A549 (cell line): ENCODE measurements at regions not wholly inside any gene's neighbourhood (a gene's known extent, or its start where the extent isn't known, plus 50 kb on each side); places are given as distances from the start of the nearest gene placed in this dataset.

Source experiments
- ATAC-seq, 2 experiments: fragments of 200-7000 bp in 1 of 2; fragments of >200 bp in 1 of 2; cut with Nextera tagmentation in 1 of 2; cut with Tn5 transposase in 1 of 2; 3 replicates each; pipeline versions ENCODE4 v1.8.0 to v1.9.1; 2018 to 2020; ENCODE audit warnings: mild to moderate bottlenecking in 1 of 2, moderate library complexity in 1 of 2
- CTCF ChIA-PET: fragments of 300-600 bp; sonication (Branson Sonifier 250); formaldehyde crosslinking; extraction: SDS; loops from one replicate; lab custom pipeline; 2021; ENCODE audit warnings: antibody characterized with exemption, inconsistent platforms; lab: Yijun Ruan, JAX
- POLR2A ChIA-PET: fragments of 350-600 bp; formaldehyde crosslinking; extraction: SDS; loops from one replicate; lab custom pipeline; 2021; ENCODE audit warnings: antibody characterized with exemption, inconsistent platforms; lab: Yijun Ruan, JAX
- DNase-seq, 2 experiments: peaks; one replicate each; pipeline versions ENCODE4 v3.0.0 to v3.0.0-alpha.2; 2011 to 2016; ENCODE audit warnings: low read depth in 1 of 2, low spot score in 1 of 2
- FAIRE-seq: peaks from 2 replicates; lab custom pipeline; 2011; peaks lifted over from hg19 to GRCh38; lab: Jason Lieb, UNC
- H3K27ac ChIP-seq, 2 experiments: fragments of >200 bp; sonication (Bioruptor Twin); formaldehyde crosslinking; 3 replicates each; pipeline ENCODE4 v1.5.1; 2016 to 2017
- H3K4me1 ChIP-seq: fragments of >200 bp; sonication (Bioruptor Twin); formaldehyde crosslinking; 3 replicates; pipeline ENCODE4 v1.6.1; 2016
- H3K4me2 ChIP-seq: fragments of >200 bp; sonication (Bioruptor Twin); formaldehyde crosslinking; 3 replicates; pipeline ENCODE4 v1.6.1; 2016
- H3K4me3 ChIP-seq: fragments of >200 bp; sonication (Bioruptor Twin); formaldehyde crosslinking; 3 replicates; pipeline ENCODE4 v1.5.1; 2016
- H3K9me3 ChIP-seq: fragments of >200 bp; sonication (Bioruptor Twin); formaldehyde crosslinking; 3 replicates; pipeline ENCODE4 v1.6.1; 2016
- CBX2 ChIP-seq: fragments of 200-600 bp; sonication (generic); IDR thresholded peaks from 2 replicates; pipeline ENCODE4 v1.6.1; 2016; ENCODE audit warnings: low read depth, mild to moderate bottlenecking, borderline replicate concordance
- CBX8 ChIP-seq: fragments of 200-600 bp; sonication (generic); IDR thresholded peaks from 2 replicates; pipeline ENCODE4 v1.6.1; 2016
- CEBPB ChIP-seq, 2 experiments: fragments of >200 bp in 1 of 2; sonication (Bioruptor Twin) in 1 of 2; formaldehyde crosslinking in 1 of 2; IDR thresholded peaks; 2 replicates each; pipeline ENCODE4 v1.6.1; 2012 to 2016
- CHD2 ChIP-seq: fragments of 150-350 bp; IDR thresholded peaks from 2 replicates; pipeline ENCODE4 v1.6.1; 2014; ENCODE audit warnings: low read length; ENCODE audit not compliant: partially characterized antibody
- CHD4 ChIP-seq: fragments of 200-600 bp; sonication (generic); IDR thresholded peaks from 2 replicates; pipeline ENCODE4 v1.6.1; 2016; ENCODE audit warnings: antibody characterized with exemption, mild to moderate bottlenecking, borderline replicate concordance
- CTCF ChIP-seq: fragments of >200 bp; sonication (Bioruptor Twin); formaldehyde crosslinking; IDR thresholded peaks from 3 replicates; pipeline ENCODE4 v1.5.1; 2016
- EHF ChIP-seq: fragments of 250-450 bp; sonication (Bioruptor Pico); IDR thresholded peaks from 2 replicates; pipeline ENCODE4 v1.5.0; 2020; ENCODE audit warnings: mild to moderate bottlenecking
- ELK1 ChIP-seq: fragments of 150-350 bp; IDR thresholded peaks from 2 replicates; pipeline ENCODE4 v1.6.1; 2014; ENCODE audit warnings: low read depth, mild to moderate bottlenecking, low read length
- FOSB ChIP-seq: fragments of 250-450 bp; sonication (Bioruptor Pico); IDR thresholded peaks from 2 replicates; pipeline ENCODE4 v1.5.0; 2020; ENCODE audit warnings: mild to moderate bottlenecking, moderate library complexity
- FOXS1 ChIP-seq: fragments of 250-450 bp; sonication (Bioruptor Pico); IDR thresholded peaks from 2 replicates; pipeline ENCODE4 v1.5.0; 2020; ENCODE audit warnings: mild to moderate bottlenecking, moderate library complexity
- HEYL ChIP-seq: fragments of 250-450 bp; sonication (Bioruptor Pico); IDR thresholded peaks from 2 replicates; pipeline ENCODE4 v1.8.0; 2021; ENCODE audit warnings: mild to moderate bottlenecking, moderate library complexity
- HMGXB4 ChIP-seq: fragments of 250-450 bp; sonication (Bioruptor Pico); IDR thresholded peaks from 2 replicates; pipeline ENCODE4 v1.5.0; 2021; ENCODE audit warnings: mild to moderate bottlenecking, moderate library complexity, borderline replicate concordance
- HOXA7 ChIP-seq: fragments of 250-450 bp; sonication (Bioruptor Pico); IDR thresholded peaks from 2 replicates; pipeline ENCODE4 v1.5.0; 2020; ENCODE audit warnings: mild to moderate bottlenecking, moderate library complexity
- KDM1A ChIP-seq: fragments of 200-600 bp; sonication (generic); IDR thresholded peaks from 2 replicates; pipeline ENCODE4 v1.6.1; 2016; ENCODE audit warnings: low read depth, mild to moderate bottlenecking
- MYC ChIP-seq: IDR thresholded peaks from 2 replicates; pipeline ENCODE4 v1.6.1; 2012; ENCODE audit warnings: mild to moderate bottlenecking, inconsistent platforms, low read length, improper control_type of control experiment, borderline replicate concordance
- NPAS2 ChIP-seq: fragments of 250-450 bp; sonication (Bioruptor Pico); IDR thresholded peaks from 2 replicates; pipeline ENCODE4 v1.8.0; 2022; ENCODE audit warnings: mild to moderate bottlenecking, moderate library complexity, borderline replicate concordance
- POLR2A ChIP-seq: IDR thresholded peaks from 2 replicates; pipeline ENCODE4 v1.6.1; 2012; ENCODE audit warnings: mild to moderate bottlenecking, low read length
- POLR2AphosphoS2 ChIP-seq: conservative IDR thresholded peaks from 2 replicates; pipeline ENCODE4 v1.6.1; 2012; ENCODE audit warnings: low read length, improper control_type of control experiment, inconsistent platforms
- RAD21 ChIP-seq, 2 experiments: fragments of >200 bp in 1 of 2; sonication (Bioruptor Twin) in 1 of 2; formaldehyde crosslinking in 1 of 2; IDR thresholded peaks in 1 of 2; conservative IDR thresholded peaks in 1 of 2; 2 replicates in 1 of 2; 3 replicates in 1 of 2; pipeline ENCODE4 v1.6.1; 2012 to 2018; ENCODE audit warnings: inconsistent platforms in 1 of 2
- RARB ChIP-seq: fragments of 250-450 bp; sonication (Bioruptor Pico); IDR thresholded peaks from 2 replicates; pipeline ENCODE4 v1.8.0; 2021; ENCODE audit warnings: mild to moderate bottlenecking, moderate library complexity
- RCOR1 ChIP-seq: fragments of 150-350 bp; IDR thresholded peaks from 2 replicates; pipeline ENCODE4 v1.6.1; 2014; ENCODE audit warnings: antibody characterized with exemption, low read length, low read depth
- ZC3H11A ChIP-seq: fragments of 450-650 bp; IDR thresholded peaks from 2 replicates; pipeline ENCODE4 v1.6.1; 2014; ENCODE audit warnings: antibody characterized with exemption, mild to moderate bottlenecking
- ZFP36 ChIP-seq: fragments of 450-650 bp; IDR thresholded peaks from 2 replicates; pipeline ENCODE4 v1.6.1; 2014; ENCODE audit warnings: borderline replicate concordance; ENCODE audit not compliant: partially characterized antibody
- ZNF302 ChIP-seq: fragments of 250-450 bp; sonication (Bioruptor Pico); IDR thresholded peaks from 2 replicates; pipeline ENCODE4 v1.9.0; 2021; ENCODE audit warnings: inconsistent platforms, mild to moderate bottlenecking, moderate library complexity
- ZSCAN20 ChIP-seq: fragments of 250-450 bp; sonication (Bioruptor Pico); IDR thresholded peaks from 2 replicates; pipeline ENCODE4 v1.8.0; 2022; ENCODE audit warnings: mild to moderate bottlenecking, moderate library complexity
- WGBS: methylation state at CpG from one replicate; pipeline ENCODE4 v1.1.6; 2017; ENCODE audit errors: missing lambda C conversion rate; 5-methylcytosine and 5-hydroxymethylcytosine counted together
- TF ChIP-seq, protein P1 (sequence below): fragments of >200 bp; sonication (Bioruptor Twin); formaldehyde crosslinking; IDR thresholded peaks from 3 replicates; pipeline ENCODE4 v1.6.1; 2016

DNA sequence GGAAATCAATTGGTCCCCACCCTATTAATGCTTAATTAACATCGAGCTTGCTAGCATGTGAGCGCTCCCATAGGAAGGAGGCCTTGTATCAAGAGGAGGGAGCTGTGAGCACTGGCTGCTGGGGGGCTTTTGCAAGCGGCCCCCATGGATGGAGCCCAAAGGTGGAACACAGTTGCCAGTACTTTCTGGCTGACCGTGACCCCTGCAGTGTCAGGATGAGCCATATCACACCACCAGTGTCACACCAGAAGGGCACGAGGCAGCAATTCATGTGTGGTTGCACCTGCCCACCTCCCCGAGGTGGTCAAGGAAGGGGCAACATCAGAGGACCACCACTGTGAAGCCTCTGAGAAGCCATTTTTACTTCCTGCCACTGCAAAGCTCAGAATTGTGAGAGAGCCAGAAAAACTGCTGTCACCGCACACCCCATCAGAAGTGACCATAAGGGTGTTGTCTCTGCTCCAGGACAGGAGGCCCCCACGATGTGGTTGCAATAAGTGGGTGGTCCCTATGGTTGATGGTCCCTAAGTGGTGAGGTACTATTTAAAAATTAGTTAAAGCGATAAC is 99.8 kb upstream of the RAB6C start:
- Histone ChIP-seq H3K27ac (no peak overlapping the region), H3K4me3 (no peak overlapping the region), H3K4me2 (no peak overlapping the region), H3K4me1 (no peaks in the 10 kb centered on the region), H3K9me3 (no peaks in the 10 kb centered on the region)
- FAIRE-seq (no peak), ATAC-seq (no peak), DNase-seq (no peak)
- 39% methylated on average over 9 of the region's 9 CpGs for WGBS
- TF ChIP-seq CBX2 (no peak), ZC3H11A (no peak), CBX8 (no peak), ZFP36 (no peak), RARB (CRISPR knock-in tag) (no peak), POLR2AphosphoS2 (no peak), HOXA7 (CRISPR knock-in tag) (no peak), CTCF (no peak)
- TF ChIP-seq, protein P1, sequence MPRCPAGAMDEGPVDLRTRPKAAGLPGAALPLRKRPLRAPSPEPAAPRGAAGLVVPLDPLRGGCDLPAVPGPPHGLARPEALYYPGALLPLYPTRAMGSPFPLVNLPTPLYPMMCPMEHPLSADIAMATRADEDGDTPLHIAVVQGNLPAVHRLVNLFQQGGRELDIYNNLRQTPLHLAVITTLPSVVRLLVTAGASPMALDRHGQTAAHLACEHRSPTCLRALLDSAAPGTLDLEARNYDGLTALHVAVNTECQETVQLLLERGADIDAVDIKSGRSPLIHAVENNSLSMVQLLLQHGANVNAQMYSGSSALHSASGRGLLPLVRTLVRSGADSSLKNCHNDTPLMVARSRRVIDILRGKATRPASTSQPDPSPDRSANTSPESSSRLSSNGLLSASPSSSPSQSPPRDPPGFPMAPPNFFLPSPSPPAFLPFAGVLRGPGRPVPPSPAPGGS = no peak
- CTCF ChIA-PET = interaction anchor here (1.0 to 1.2 kb wide), 2 partner anchors 11 to 29 kb away, joined by 3 read pairs; no protein-coding TSS in a partner anchor
- POLR2A ChIA-PET = no interaction called here

GRCh38 chr2:129880309-129880708 is 99.2 kb upstream of the RAB6C start:
- Histone ChIP-seq H3K4me1 (no peaks in the 10 kb centered on the region), H3K9me3 (no peaks in the 10 kb centered on the region), H3K4me2 (no peak overlapping the region), H3K4me3 (no peak overlapping the region), H3K27ac (no peak overlapping the region)
- no peak for DNase-seq
- ChIA-PET CTCF (interaction anchor here (1.0 to 1.2 kb wide), 2 partner anchors 10 to 30 kb away, joined by 3 read pairs; no protein-coding TSS in a partner anchor), POLR2A (no interaction called here)
- 11% methylated on average over 5 of the region's 5 CpGs for WGBS
- TF ChIP-seq CHD4 (no peak), POLR2A (no peak), HEYL (CRISPR knock-in tag) (no peak), ZNF302 (CRISPR knock-in tag) (no peak), HMGXB4 (CRISPR knock-in tag) (no peak), CEBPB (IDR thresholded peaks at IDR 0.05) (no peak), EHF (CRISPR knock-in tag) (no peak)
- FAIRE-seq = no peak
- ATAC-seq = no peak

DNA sequence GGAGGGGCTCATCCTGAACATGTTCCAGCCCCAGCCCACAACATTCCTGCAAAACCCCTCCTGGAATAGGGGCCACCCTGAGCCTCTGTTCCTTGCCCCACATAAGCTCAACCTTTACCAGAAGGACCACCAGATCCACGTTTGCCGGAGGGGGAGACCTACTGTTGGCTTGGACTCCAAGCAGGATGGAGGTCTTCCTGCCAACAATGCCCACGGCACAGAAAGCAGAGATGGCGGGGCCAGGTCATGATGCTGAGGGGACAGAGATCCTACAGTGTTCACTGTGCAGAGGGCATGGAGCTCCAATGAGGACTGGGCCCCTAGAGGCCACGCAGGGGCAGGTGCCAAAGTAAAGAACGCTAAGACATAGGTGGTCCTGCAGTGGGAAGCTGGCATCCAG is 98.5 kb upstream of the RAB6C start:
- DNase-seq (no peak), ATAC-seq (no peak), FAIRE-seq (no peak)
- WGBS = 35% methylated on average over 5 of the region's 6 CpGs
- Histone ChIP-seq H3K27ac (no peak overlapping the region), H3K4me1 (no peaks in the 10 kb centered on the region), H3K4me2 (no peak overlapping the region), H3K4me3 (no peak overlapping the region), H3K9me3 (no peaks in the 10 kb centered on the region)
- ChIA-PET CTCF (interaction anchor here (1.2 kb wide), 1 partner anchor 9 kb away, joined by 3 read pairs; no protein-coding TSS in a partner anchor), POLR2A (no interaction called here)
- TF ChIP-seq POLR2AphosphoS2 = no peak
- TF ChIP-seq RAD21 (conservative IDR thresholded peaks at IDR 0.05 in 1 of 2, IDR thresholded peaks at IDR 0.05 in 1 of 2) = no peak
- no peak for TF ChIP-seq ZNF302 (CRISPR knock-in tag)
- TF ChIP-seq NPAS2 (CRISPR knock-in tag) = no peak
- no peak for TF ChIP-seq FOXS1 (CRISPR knock-in tag)
- TF ChIP-seq KDM1A = no peak
- no peak for TF ChIP-seq MYC
- TF ChIP-seq ELK1 = no peak
- TF ChIP-seq HOXA7 (CRISPR knock-in tag) = no peak
- TF ChIP-seq CHD2 = no peak
- TF ChIP-seq ZSCAN20 = no peak
- TF ChIP-seq ZFP36 = no peak
- no peak for TF ChIP-seq CTCF
- no peak for TF ChIP-seq RCOR1
- TF ChIP-seq POLR2A = no peak
- TF ChIP-seq FOSB (CRISPR knock-in tag) = no peak
